ENCODE measurements at regions not wholly inside any gene's neighbourhood (a gene's known extent, or its start where the extent isn't known, plus 50 kb on each side); places are given as distances from the start of the nearest gene placed in this dataset.

DNA sequence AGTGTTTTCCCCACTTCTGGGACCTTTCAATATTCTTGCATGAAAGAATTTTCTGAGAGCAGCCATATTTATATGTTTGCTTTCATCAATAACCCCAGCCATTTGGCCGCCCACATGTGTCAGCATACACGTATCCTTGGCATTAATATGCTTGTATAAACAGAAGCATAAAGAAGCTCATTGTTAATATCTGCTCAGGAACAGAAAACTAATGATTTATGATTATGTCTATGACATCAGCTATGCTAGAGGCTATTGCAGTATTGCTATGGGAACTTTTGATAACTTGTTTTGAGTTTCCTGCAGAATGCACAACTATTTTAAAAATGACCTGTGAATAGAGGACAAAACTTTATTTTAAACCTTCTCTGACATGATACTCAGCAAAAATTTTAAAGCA is 300.9 kb upstream of the MTPN start:
- H3K4me2 ChIP-seq (ENCODE audit: low read depth, low read length): no peak overlapping the region
- H4K8ac ChIP-seq (ENCODE audit: low read depth in 2 of 2, low read length in 2 of 2): no peak overlapping the region
- H2BK15ac ChIP-seq (ENCODE audit: low read depth, low read length): no peak overlapping the region
- BruUV-seq (replicated peaks): no TSS peak
- no peak overlapping the region for H2AK5ac ChIP-seq (ENCODE audit: low read depth, low read length)
- POLR2A ChIA-PET (ENCODE audit: unreplicated experiment): no interaction called here
- H3K4ac ChIP-seq (ENCODE audit: low read depth, low read length): no peak overlapping the region
- no peak overlapping the region for H3K14ac ChIP-seq (replicated peaks; ENCODE audit: low read depth, low read length)
- H2AK9ac ChIP-seq (replicated peaks; ENCODE audit: low read depth, low read length, poor library complexity): no peak overlapping the region
- intact Hi-C loops (cut with micrococcal nuclease): no loop called here
- H3K18ac ChIP-seq (ENCODE audit: low read depth, low read length): no peak overlapping the region
- H3K79me1 ChIP-seq (ENCODE audit: low read depth in 1 of 2, low read length in 2 of 2): no peaks in the 10 kb centered on the region
- no peaks in the 10 kb centered on the region for H3K27me3 ChIP-seq (ENCODE audit: control insufficient read depth, insufficient read depth, low read length)
- CTCF ChIA-PET: interaction anchor here (0.5 kb wide), 1 partner anchor 18 kb away, joined by 3 read pairs; no protein-coding TSS in a partner anchor
- WGBS, 2 experiments (ENCODE audit: extremely low coverage in 2 of 2, insufficient read length in 1 of 2): no CpG with 5 or more reads among the region's 2 CpGs
- H3K4me1 ChIP-seq (ENCODE audit: control insufficient read depth, insufficient read depth, low read length): no peaks in the 10 kb centered on the region
- no peak for ATAC-seq (ENCODE audit: low read depth)
- no peaks in the 10 kb centered on the region for H3K9me1 ChIP-seq (ENCODE audit: insufficient read depth, low read length)
- no peak overlapping the region for H3K27ac ChIP-seq (ENCODE audit: insufficient read depth, low read length)
- H2AFZ ChIP-seq (replicated peaks; ENCODE audit: low read length, poor library complexity): no peak overlapping the region
- H3K9ac ChIP-seq (ENCODE audit: low read depth, low read length): no peak overlapping the region
- H3K56ac ChIP-seq (ENCODE audit: extremely low read depth, insufficient read depth, low read length): no peak overlapping the region
- TF ChIP-seq BHLHE40 (IDR thresholded peaks at IDR 0.05; ENCODE audit: low read depth, low read length) (no peak), MAZ (IDR thresholded peaks at IDR 0.05; ENCODE audit: borderline replicate concordance, low read depth, low read length) (no peak), MXI1 (IDR thresholded peaks at IDR 0.05; ENCODE audit: borderline replicate concordance, low read depth, low read length) (no peak), MAFK (IDR thresholded peaks at IDR 0.05; ENCODE audit: low read depth, low read length) (no peak), RCOR1 (IDR thresholded peaks at IDR 0.05; ENCODE audit: insufficient replicate concordance, low read length) (no peak), CEBPB (IDR thresholded peaks at IDR 0.05; ENCODE audit: low read depth, low read length) (no peak)
- TF ChIP-seq, protein P1, sequence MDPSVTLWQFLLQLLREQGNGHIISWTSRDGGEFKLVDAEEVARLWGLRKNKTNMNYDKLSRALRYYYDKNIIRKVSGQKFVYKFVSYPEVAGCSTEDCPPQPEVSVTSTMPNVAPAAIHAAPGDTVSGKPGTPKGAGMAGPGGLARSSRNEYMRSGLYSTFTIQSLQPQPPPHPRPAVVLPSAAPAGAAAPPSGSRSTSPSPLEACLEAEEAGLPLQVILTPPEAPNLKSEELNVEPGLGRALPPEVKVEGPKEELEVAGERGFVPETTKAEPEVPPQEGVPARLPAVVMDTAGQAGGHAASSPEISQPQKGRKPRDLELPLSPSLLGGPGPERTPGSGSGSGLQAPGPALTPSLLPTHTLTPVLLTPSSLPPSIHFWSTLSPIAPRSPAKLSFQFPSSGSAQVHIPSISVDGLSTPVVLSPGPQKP (IDR thresholded peaks at IDR 0.05; ENCODE audit: borderline replicate concordance, low read depth, low read length): no peak
- TF ChIP-seq, protein P2, sequence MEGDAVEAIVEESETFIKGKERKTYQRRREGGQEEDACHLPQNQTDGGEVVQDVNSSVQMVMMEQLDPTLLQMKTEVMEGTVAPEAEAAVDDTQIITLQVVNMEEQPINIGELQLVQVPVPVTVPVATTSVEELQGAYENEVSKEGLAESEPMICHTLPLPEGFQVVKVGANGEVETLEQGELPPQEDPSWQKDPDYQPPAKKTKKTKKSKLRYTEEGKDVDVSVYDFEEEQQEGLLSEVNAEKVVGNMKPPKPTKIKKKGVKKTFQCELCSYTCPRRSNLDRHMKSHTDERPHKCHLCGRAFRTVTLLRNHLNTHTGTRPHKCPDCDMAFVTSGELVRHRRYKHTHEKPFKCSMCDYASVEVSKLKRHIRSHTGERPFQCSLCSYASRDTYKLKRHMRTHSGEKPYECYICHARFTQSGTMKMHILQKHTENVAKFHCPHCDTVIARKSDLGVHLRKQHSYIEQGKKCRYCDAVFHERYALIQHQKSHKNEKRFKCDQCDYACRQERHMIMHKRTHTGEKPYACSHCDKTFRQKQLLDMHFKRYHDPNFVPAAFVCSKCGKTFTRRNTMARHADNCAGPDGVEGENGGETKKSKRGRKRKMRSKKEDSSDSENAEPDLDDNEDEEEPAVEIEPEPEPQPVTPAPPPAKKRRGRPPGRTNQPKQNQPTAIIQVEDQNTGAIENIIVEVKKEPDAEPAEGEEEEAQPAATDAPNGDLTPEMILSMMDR (conservative IDR thresholded peaks at IDR 0.05; ENCODE audit: low read depth, low read length): no peak
- dilution Hi-C loops (cut with HindIII; ENCODE audit: low sequenced_read_pairs, unreplicated experiment): no loop called here
- no peak overlapping the region for H2BK20ac ChIP-seq (ENCODE audit: low read depth, low read length)
- H2BK120ac ChIP-seq (ENCODE audit: low read depth, low read length): no peak overlapping the region
- no peak overlapping the region for H3K4me3 ChIP-seq (ENCODE audit: insufficient read depth, low read depth, low read length)
- in situ Hi-C loops (cut with MboI; ENCODE audit: low sequenced_read_pairs): no loop called here
- H3K36me3 ChIP-seq (ENCODE audit: control insufficient read depth, insufficient read depth, low read length): no peaks in the 10 kb centered on the region
- no peak overlapping the region for H4K91ac ChIP-seq (ENCODE audit: insufficient read depth, low read depth, low read length)
- H3K9me3 ChIP-seq (ENCODE audit: control insufficient read depth, insufficient read depth, low read length): no peaks in the 10 kb centered on the region
- H3K23ac ChIP-seq (ENCODE audit: low read depth, low read length): no peak overlapping the region
- no peak overlapping the region for H2BK5ac ChIP-seq (ENCODE audit: low read depth, low read length, poor library complexity, severe bottlenecking)
- H4K20me1 ChIP-seq (ENCODE audit: insufficient read depth, low read length): no peaks in the 10 kb centered on the region
- H4K5ac ChIP-seq (ENCODE audit: low read depth, low read length): no peak overlapping the region
- DNase-seq: no peak
